ENCODE measurements at regions not wholly inside any gene's neighbourhood (a gene's known extent, or its start where the extent isn't known, plus 50 kb on each side); places are given as distances from the start of the nearest gene placed in this dataset.
"Not testable (repeated sequence)": the region's sequence is repeated elsewhere in the genome, so short reads cannot be mapped to it uniquely, and the experiment has no call there.

GRCh38 chr4:25981749-25982148 lies 67.7 kb downstream of the SMIM20 start:
- DNase-seq (ENCODE audit: low read depth), result no peak

GRCh38 chr4:25982962-25983361 lies 68.9 kb downstream of the SMIM20 start:
- DNase-seq (ENCODE audit: low read depth), result no peak

DNA sequence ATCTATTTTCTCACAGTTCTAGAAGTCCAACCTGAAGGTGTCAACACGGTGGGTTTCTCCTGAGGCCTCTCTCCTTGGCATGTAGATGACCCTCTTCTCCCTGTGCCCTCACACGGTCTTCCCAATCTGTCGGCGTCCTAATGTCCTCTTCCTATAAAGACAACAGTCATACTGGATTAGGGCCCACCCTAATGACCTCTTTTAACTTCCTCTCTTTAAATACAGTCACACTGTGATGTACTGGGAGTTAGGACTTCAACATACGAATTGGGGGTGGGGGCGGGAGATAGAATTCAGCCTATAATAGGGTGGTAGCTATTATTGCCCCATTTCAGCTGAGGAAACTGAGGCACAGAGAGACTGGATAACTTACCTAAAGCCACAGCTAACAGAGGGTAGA lies 70.2 kb downstream of the SMIM20 start:
- no peak for DNase-seq (ENCODE audit: low read depth)

DNA sequence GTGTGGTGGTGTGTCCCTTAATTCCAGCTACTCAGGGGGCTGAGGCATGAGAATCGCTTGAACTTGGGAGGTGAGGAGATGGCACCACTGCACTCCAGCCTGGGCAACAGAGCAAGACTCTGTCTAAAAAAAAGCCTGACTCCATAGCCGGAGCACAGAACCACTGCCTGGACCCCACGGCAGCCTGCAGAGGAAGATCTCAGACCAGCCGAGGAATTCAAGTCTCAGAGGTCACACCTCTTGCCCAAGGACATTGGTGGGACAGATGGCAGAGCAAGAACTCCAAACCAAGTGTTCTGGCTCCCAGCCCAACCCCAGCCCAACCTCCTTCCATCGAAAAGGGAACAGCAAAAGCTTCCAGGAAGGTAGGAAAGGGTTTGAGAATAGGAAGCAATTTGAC lies 70.8 kb downstream of the SMIM20 start:
- DNase-seq (ENCODE audit: low read depth), result no peak

DNA sequence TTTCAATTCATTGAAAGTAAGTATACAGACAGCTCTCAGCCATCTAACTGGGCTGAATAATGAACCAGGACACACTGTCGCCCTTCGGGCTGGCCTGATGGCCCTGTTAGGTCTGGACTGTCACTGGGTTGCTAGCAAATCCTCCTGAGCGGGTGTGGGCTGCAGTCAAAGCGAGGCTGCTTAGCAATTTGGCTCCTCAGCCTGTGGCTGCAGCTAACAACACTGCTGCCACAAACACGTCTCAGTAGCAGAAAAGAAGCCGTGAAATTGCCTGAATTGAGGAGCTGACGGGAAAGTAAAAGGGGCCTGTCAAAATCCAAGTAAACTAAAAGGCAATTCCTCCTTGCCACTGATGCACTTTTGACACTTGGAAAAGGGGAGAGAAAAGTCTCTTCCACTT lies 72.8 kb downstream of the SMIM20 start:
- DNase-seq (ENCODE audit: low read depth), result no peak

GRCh38 chr4:25991340-25991739 lies 77.3 kb downstream of the SMIM20 start:
- no peak for DNase-seq (ENCODE audit: low read depth)

- no peak for DNase-seq (ENCODE audit: low read depth)
Measured at GRCh38 chr4:25993395-25994185, 79.6 kb downstream of the SMIM20 start.

- DNase-seq (ENCODE audit: low read depth), result not testable (repeated sequence)
Measured at GRCh38 chr4:25994577-25994976, 80.6 kb downstream of the SMIM20 start.

DNA sequence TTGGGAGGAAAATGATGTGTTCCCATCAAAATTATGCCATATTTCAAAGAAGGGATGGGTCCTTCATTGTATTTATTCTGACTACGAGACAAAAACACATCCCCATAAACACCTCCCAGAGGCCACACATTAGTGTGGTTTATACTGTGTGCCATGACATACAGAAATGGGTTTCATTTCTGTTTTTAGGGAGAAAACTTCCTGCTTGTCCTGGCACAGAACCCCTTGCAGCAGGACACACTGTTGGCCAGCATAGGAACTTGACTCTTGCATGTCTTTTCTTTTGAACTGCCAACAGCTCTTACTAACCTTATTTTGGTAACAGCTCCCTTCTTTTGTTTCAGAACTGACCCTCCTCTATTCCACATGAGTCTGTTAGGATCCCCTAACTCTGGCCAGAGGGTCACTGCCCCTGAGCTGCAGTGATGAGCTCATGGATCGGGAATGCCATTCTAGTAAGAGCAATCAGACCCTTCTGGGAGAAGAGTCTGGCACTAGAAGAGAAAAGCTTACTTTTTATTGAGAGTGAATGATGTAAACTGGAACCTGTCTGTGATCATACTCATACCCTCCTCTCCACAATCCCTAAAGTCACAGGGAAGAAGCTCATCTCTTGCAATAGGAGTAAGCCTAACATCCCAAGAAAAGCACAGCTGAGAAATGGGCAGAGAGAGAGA lies 86.4 kb downstream of the SMIM20 start:
- no peak for DNase-seq (ENCODE audit: low read depth)

- DNase-seq (ENCODE audit: low read depth), result no peak
Measured at GRCh38 chr4:26001413-26001812, 87.4 kb downstream of the SMIM20 start.

DNA sequence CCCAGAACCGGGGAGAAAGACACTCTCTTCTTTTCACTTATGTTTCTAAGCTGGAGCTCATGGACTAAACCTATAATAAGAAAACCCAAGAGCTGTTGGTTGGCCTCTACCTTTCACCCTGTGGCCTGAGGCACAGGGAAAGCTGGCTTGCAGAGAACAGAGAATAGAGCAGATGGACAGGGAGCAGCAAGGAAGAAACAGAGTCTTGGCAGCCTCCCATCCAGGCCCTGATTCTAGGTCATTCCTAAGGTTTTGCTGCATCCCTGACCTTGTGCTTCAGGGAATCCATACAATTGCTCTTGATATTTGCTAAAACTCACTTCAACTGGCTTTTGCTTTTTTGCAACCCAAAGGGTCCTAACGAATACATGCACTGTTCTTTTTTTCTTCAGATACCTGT lies 87.8 kb downstream of the SMIM20 start:
- no peak for DNase-seq (ENCODE audit: low read depth)

- no peak for DNase-seq (ENCODE audit: low read depth)
Measured at GRCh38 chr4:26003056-26003455, 89.0 kb downstream of the SMIM20 start.

GRCh38 chr4:26004290-26004689 lies 90.3 kb downstream of the SMIM20 start:
- DNase-seq (ENCODE audit: low read depth), result no peak

GRCh38 chr4:26005764-26006163 lies 91.7 kb downstream of the SMIM20 start:
- no peak for DNase-seq (ENCODE audit: low read depth)

DNA sequence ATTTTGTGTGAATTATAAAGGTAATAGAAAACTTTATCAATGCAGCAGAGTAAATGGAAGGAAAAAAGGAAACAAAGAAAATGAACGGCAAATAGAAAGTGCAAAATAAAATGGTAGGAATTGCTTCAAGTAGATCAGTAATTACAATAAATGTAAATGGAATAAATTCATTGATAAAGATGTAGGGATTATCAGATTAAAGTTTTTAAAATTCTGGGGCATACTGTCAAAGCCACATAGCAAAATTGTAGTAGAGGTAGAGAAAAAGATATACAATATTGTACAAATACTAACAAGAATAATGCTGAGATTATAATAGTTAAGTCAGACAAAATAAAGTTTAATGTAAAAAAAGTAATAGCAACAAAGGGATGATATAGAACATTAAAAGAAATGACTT lies 94.7 kb downstream of the SMIM20 start:
- DNase-seq (ENCODE audit: low read depth), result no peak

GRCh38 chr4:26009502-26009901 lies 95.5 kb downstream of the SMIM20 start:
- no peak for DNase-seq (ENCODE audit: low read depth)

- DNase-seq (ENCODE audit: low read depth), result no peak
Measured at GRCh38 chr4:26010304-26010703, 96.3 kb downstream of the SMIM20 start.

GRCh38 chr4:26013629-26014028 lies 99.6 kb downstream of the SMIM20 start:
- no peak for DNase-seq (ENCODE audit: low read depth)

GRCh38 chr4:26015133-26015651 lies 101.2 kb downstream of the SMIM20 start:
- DNase-seq (ENCODE audit: low read depth), result no peak

- DNase-seq (ENCODE audit: low read depth), result no peak
Measured at GRCh38 chr4:26015906-26016305, 101.9 kb downstream of the SMIM20 start.

DNA sequence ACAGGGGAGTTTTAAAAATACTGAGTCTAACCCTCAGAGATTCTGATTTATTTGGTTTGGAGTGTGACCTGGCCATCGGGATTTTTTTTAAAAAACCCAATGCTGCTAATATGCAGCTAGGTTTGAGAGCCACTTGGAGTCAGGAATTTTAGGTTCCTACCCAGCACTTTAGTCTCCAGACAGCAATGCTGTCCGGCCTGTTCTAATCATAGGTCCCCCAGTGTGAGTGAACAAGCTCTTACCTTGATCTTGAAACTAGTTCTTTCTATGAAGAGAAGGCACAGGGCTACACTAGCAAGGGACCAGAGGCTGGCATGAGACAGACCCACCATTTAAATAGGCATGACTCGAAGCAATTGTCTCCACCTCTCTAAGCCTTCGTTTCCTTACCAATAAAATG lies 103.5 kb downstream of the SMIM20 start:
- no peak for DNase-seq (ENCODE audit: low read depth)

DNA sequence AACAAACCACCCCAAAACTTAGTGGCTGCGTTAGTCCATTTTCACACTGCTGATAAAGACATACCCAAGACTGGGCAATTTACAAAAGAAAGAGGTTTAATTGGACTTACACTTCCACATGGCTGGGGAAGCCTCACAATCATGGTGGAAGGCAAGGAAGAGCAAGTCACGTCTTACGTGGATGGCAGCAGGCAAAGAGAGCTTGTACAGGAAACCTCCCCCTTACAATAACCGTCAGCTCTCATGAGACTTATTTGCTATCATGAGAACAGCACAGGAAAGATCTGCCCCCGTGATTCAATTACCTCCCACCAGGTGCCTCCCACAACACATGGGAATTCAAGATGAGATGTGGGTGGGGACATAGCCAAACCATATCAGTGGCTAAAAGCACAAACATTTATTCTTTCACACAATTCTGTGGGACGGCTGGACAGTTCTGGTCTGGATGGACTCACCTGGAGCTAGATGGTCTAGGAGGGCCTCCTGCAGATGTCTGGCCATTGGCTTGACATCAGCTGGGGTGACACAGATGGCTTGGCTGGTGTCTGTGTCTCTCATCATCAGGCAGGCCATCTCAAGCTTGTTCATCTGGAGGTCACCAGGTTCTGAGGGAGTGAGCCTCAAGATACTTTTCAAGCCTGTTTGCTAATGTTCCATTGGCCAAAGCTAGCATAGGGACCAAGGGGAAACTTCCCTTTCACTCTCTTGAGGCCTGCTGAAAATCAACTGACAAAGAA lies 104.1 kb downstream of the SMIM20 start:
- not testable (repeated sequence) for DNase-seq (ENCODE audit: low read depth)

Measured in stimulated activated CD8-positive, alpha-beta memory T cell treated with anti-CD3 and anti-CD28 coated beads, Interleukin-7, amount 100 ng/mL, for 24 hours (primary cell).